ENCODE measurements at regions not wholly inside any gene's neighbourhood (a gene's known extent, or its start where the extent isn't known, plus 50 kb on each side); places are given as distances from the start of the nearest gene placed in this dataset.
"Not testable (repeated sequence)": the region's sequence is repeated elsewhere in the genome, so short reads cannot be mapped to it uniquely, and the experiment has no call there.

GRCh38 chr13:87878706-87879105 lies 207.5 kb downstream of the SLITRK5 start:
- no peak for DNase-seq

GRCh38 chr13:87884884-87885283 lies 213.7 kb downstream of the SLITRK5 start:
- DNase-seq = no peak

- no peak for DNase-seq
Measured at GRCh38 chr13:87887459-87888123, 216.4 kb downstream of the SLITRK5 start.

- peak; percentile 63 to 72 for DNase-seq
Measured at GRCh38 chr13:87889254-87889653, 218.1 kb downstream of the SLITRK5 start.

GRCh38 chr13:87893186-87893585 lies 222.0 kb downstream of the SLITRK5 start:
- no peak for DNase-seq

GRCh38 chr13:87894059-87894458 lies 222.9 kb downstream of the SLITRK5 start:
- DNase-seq = no peak

- DNase-seq = no peak
Measured at GRCh38 chr13:87903553-87903952, 232.4 kb downstream of the SLITRK5 start.

- DNase-seq = no peak
Measured at GRCh38 chr13:87906411-87906810, 235.2 kb downstream of the SLITRK5 start.

GRCh38 chr13:87907202-87907601 lies 236.0 kb downstream of the SLITRK5 start:
- no peak for DNase-seq

- no peak for DNase-seq
Measured at GRCh38 chr13:87919956-87920355, 248.8 kb downstream of the SLITRK5 start.

- DNase-seq = no peak
Measured at GRCh38 chr13:87923753-87924152, 252.6 kb downstream of the SLITRK5 start.

GRCh38 chr13:87925006-87925405 lies 253.8 kb downstream of the SLITRK5 start:
- peak in 1 of 2 experiments; percentile 7 for DNase-seq

GRCh38 chr13:87940776-87941175 lies 269.6 kb downstream of the SLITRK5 start:
- DNase-seq = no peak

- DNase-seq = no peak
Measured at GRCh38 chr13:87941226-87941625, 270.1 kb downstream of the SLITRK5 start.

GRCh38 chr13:87942205-87942604 lies 271.0 kb downstream of the SLITRK5 start:
- no peak for DNase-seq

- no peak for DNase-seq
Measured at GRCh38 chr13:87944038-87944437, 272.9 kb downstream of the SLITRK5 start.

- DNase-seq = no peak
Measured at GRCh38 chr13:87952377-87952776, 281.2 kb downstream of the SLITRK5 start.

GRCh38 chr13:87953381-87953780 lies 282.2 kb downstream of the SLITRK5 start:
- no peak for DNase-seq

GRCh38 chr13:87954091-87954490 lies 282.9 kb downstream of the SLITRK5 start:
- DNase-seq = no peak

- DNase-seq = no peak
Measured at GRCh38 chr13:87961546-87961945, 290.4 kb downstream of the SLITRK5 start.

GRCh38 chr13:87972568-87972967 lies 301.4 kb downstream of the SLITRK5 start:
- no peak for DNase-seq

GRCh38 chr13:87975035-87975434 lies 303.9 kb downstream of the SLITRK5 start:
- DNase-seq = no peak

- not testable (repeated sequence) for DNase-seq
Measured at GRCh38 chr13:87976650-87977049, 305.5 kb downstream of the SLITRK5 start.

GRCh38 chr13:87981416-87981815 lies 310.2 kb downstream of the SLITRK5 start:
- DNase-seq = no peak

GRCh38 chr13:87982400-87982799 lies 311.2 kb downstream of the SLITRK5 start:
- no peak for DNase-seq
